GM12878 (cell line): ENCODE measurements at regions not wholly inside any gene's neighbourhood (a gene's known extent, or its start where the extent isn't known, plus 50 kb on each side); places are given as distances from the start of the nearest gene placed in this dataset.

Source experiments
- ATAC-seq: fragments of 200-7000 bp; cut with Tn5 transposase; 3 replicates; pipeline ENCODE4 v1.9.1; 2020; ENCODE audit warnings: mild to moderate bottlenecking, moderate library complexity
- BruUV-seq: library from RNA; stranded (reverse); fragments of 400-500 nt; replicated peaks from 2 replicates; lab custom pipeline; 2021; lab: Mats Ljungman, UMichigan
- CTCF ChIA-PET: fragments of 300-600 bp; sonication (Branson Sonifier 250); formaldehyde crosslinking; extraction: SDS; loops from one replicate; lab custom pipeline; 2021; ENCODE audit warnings: inconsistent platforms; lab: Yijun Ruan, JAX
- POLR2A ChIA-PET: fragments of 350-600 bp; formaldehyde crosslinking; extraction: SDS; loops from one replicate; lab custom pipeline; 2021; ENCODE audit warnings: inconsistent platforms; lab: Charles Lee
- RAD21 ChIA-PET: fragments of 300-600 bp; sonication (Branson Sonifier 250); formaldehyde crosslinking; loops from one replicate; lab custom pipeline; 2023; ENCODE audit warnings: antibody characterized with exemption; ENCODE audit not compliant: unreplicated experiment; lab: Charles Lee
- SMC1A ChIA-PET: fragments of 300-600 bp; sonication (Branson Sonifier 250); formaldehyde crosslinking; loops from one replicate; lab custom pipeline; 2023; ENCODE audit not compliant: unreplicated experiment, uncharacterized antibody; lab: Charles Lee
- DNase-seq: peaks from one replicate; pipeline ENCODE4 v3.0.0-alpha.2; 2011; ENCODE audit warnings: low read depth, low spot score
- FAIRE-seq: peaks from 3 replicates; lab custom pipeline; 2011; peaks lifted over from hg19 to GRCh38; lab: Jason Lieb, UNC
- H2AFZ ChIP-seq: 2 replicates; pipeline ENCODE4 v1.6.0; 2011; ENCODE audit warnings: low read depth, low read length, control low read depth; ENCODE audit not compliant: control insufficient read depth
- H3K27ac ChIP-seq: 2 replicates; pipeline ENCODE4 v1.5.1; 2011; ENCODE audit warnings: control low read depth; ENCODE audit not compliant: control insufficient read depth, insufficient read depth
- H3K27me3 ChIP-seq, 2 experiments: replicated peaks in 1 of 2; 2 replicates each; pipeline versions ENCODE4 v1.6.0 to v1.6.1; 2011; ENCODE audit warnings: low read length in 1 of 2; ENCODE audit not compliant: control insufficient read depth in 2 of 2, insufficient read depth in 2 of 2
- H3K36me3 ChIP-seq, 2 experiments: 2 replicates each; pipeline ENCODE4 v1.5.1; 2011; ENCODE audit warnings: low read length in 1 of 2; ENCODE audit not compliant: control insufficient read depth in 2 of 2, insufficient read depth in 2 of 2
- H3K4me1 ChIP-seq: 2 replicates; pipeline ENCODE4 v1.6.1; 2011; ENCODE audit warnings: mild to moderate bottlenecking, low read length, moderate library complexity, mixed read lengths; ENCODE audit not compliant: control insufficient read depth, insufficient read depth
- H3K4me2 ChIP-seq: 2 replicates; pipeline ENCODE4 v1.6.0; 2011; ENCODE audit warnings: control low read depth; ENCODE audit not compliant: control insufficient read depth, insufficient read depth
- H3K4me3 ChIP-seq: fragments of 200-600 bp; sonication (generic); 2 replicates; pipeline ENCODE4 v1.5.1; 2016
- H3K79me2 ChIP-seq: 2 replicates; pipeline ENCODE4 v1.6.0; 2011; ENCODE audit warnings: low read length; ENCODE audit not compliant: control insufficient read depth, insufficient read depth
- H3K9ac ChIP-seq: 2 replicates; pipeline ENCODE4 v1.8.0; 2011; ENCODE audit warnings: low read length, control low read depth, mixed read lengths; ENCODE audit not compliant: control insufficient read depth, insufficient read depth
- H3K9me3 ChIP-seq: replicated peaks from 3 replicates; pipeline ENCODE4 v1.5.1; 2011; ENCODE audit warnings: mild to moderate bottlenecking, low read length; ENCODE audit not compliant: control insufficient read depth, insufficient read depth
- H4K20me1 ChIP-seq: 2 replicates; pipeline ENCODE4 v1.6.0; 2011; ENCODE audit not compliant: control insufficient read depth, insufficient read depth
- ASH2L ChIP-seq: fragments of 300-600, 200-600 bp; sonication (generic); IDR thresholded peaks from 2 replicates; pipeline ENCODE4 v1.6.1; 2017; ENCODE audit warnings: low read depth, mild to moderate bottlenecking, borderline replicate concordance
- ATF7 ChIP-seq: fragments of 450-650 bp; IDR thresholded peaks from 2 replicates; pipeline ENCODE4 v1.6.1; 2016; ENCODE audit warnings: low read depth, mild to moderate bottlenecking
- BACH1 ChIP-seq: fragments of 450-650 bp; IDR thresholded peaks from 2 replicates; pipeline ENCODE4 v1.6.1; 2017; ENCODE audit warnings: mild to moderate bottlenecking, borderline replicate concordance
- CREM ChIP-seq: IDR thresholded peaks from 2 replicates; pipeline ENCODE4 v1.6.1; 2014; ENCODE audit warnings: antibody characterized with exemption, low read depth
- DPF2 ChIP-seq: fragments of 450-650 bp; IDR thresholded peaks from 2 replicates; pipeline ENCODE4 v1.6.1; 2017; ENCODE audit warnings: mild to moderate bottlenecking
- KDM1A ChIP-seq: fragments of 200-600 bp; sonication (generic); IDR thresholded peaks from 2 replicates; pipeline ENCODE4 v1.6.1; 2016; ENCODE audit warnings: borderline replicate concordance
- LARP7 ChIP-seq: fragments of 450-650 bp; IDR thresholded peaks from 2 replicates; pipeline ENCODE4 v1.6.1; 2017; ENCODE audit warnings: mild to moderate bottlenecking
- MTA2 ChIP-seq: fragments of 450-650 bp; IDR thresholded peaks from 2 replicates; pipeline ENCODE4 v1.6.1; 2016; ENCODE audit warnings: low read depth, mild to moderate bottlenecking, moderate library complexity
- NFYB ChIP-seq: IDR thresholded peaks from 2 replicates; pipeline ENCODE4 v1.6.1; 2011; ENCODE audit warnings: low read depth, mild to moderate bottlenecking, low read length, improper control_type of control experiment, moderate library complexity; ENCODE audit not compliant: insufficient read depth
- RAD21 ChIP-seq: IDR thresholded peaks from 2 replicates; pipeline ENCODE4 v1.6.1; 2011; ENCODE audit warnings: mild to moderate bottlenecking, low read depth, low read length, moderate library complexity; ENCODE audit not compliant: insufficient read depth
- RAD51 ChIP-seq: fragments of 450-650 bp; IDR thresholded peaks from 2 replicates; pipeline ENCODE4 v1.6.1; 2016; ENCODE audit warnings: moderate library complexity, mild to moderate bottlenecking, inconsistent platforms
- RBBP5 ChIP-seq: fragments of 200-600 bp; sonication (generic); conservative IDR thresholded peaks from 2 replicates; pipeline ENCODE4 v1.6.1; 2016
- STAT3 ChIP-seq: IDR thresholded peaks from 2 replicates; pipeline ENCODE4 v1.6.1; 2011; ENCODE audit warnings: low read depth, low read length, improper control_type of control experiment
- TARDBP ChIP-seq: IDR thresholded peaks from 2 replicates; pipeline ENCODE4 v1.6.1; 2016; ENCODE audit warnings: borderline replicate concordance
- ZNF217 ChIP-seq: fragments of 450-650 bp; IDR thresholded peaks from 2 replicates; pipeline ENCODE4 v1.6.1; 2017; ENCODE audit warnings: antibody characterized with exemption, mild to moderate bottlenecking
- ZSCAN29 ChIP-seq: fragments of 450-650 bp; IDR thresholded peaks from 2 replicates; pipeline ENCODE4 v1.6.1; 2017; ENCODE audit warnings: mild to moderate bottlenecking, moderate library complexity
- in situ Hi-C: fragments of 300-500 bp; cut with MboI; formaldehyde crosslinking; loops from 9 replicates; pipeline ENCODE4 v1.14.3; 2018; ENCODE audit warnings: mixed read lengths
- intact Hi-C: fragments of 100-400 bp; cut with micrococcal nuclease; formaldehyde crosslinking; loops from one replicate; pipeline ENCODE4 v1.14.2; 2022; ENCODE audit not compliant: unreplicated experiment
- TF ChIP-seq, protein P1 (sequence below): fragments of 150-350 bp; IDR thresholded peaks from 2 replicates; pipeline ENCODE4 v1.6.1; 2016; ENCODE audit warnings: low read depth, low read length
- TF ChIP-seq, protein P2 (sequence below): IDR thresholded peaks from 2 replicates; pipeline ENCODE4 v1.6.1; 2011; ENCODE audit warnings: low read depth, mild to moderate bottlenecking, low read length, moderate library complexity, borderline replicate concordance; ENCODE audit errors: extremely low read depth
- TF ChIP-seq, protein P3 (sequence below): IDR thresholded peaks from 2 replicates; pipeline ENCODE4 v1.6.1; 2011; ENCODE audit warnings: low read depth, low read length, improper control_type of control experiment, borderline replicate concordance

DNA sequence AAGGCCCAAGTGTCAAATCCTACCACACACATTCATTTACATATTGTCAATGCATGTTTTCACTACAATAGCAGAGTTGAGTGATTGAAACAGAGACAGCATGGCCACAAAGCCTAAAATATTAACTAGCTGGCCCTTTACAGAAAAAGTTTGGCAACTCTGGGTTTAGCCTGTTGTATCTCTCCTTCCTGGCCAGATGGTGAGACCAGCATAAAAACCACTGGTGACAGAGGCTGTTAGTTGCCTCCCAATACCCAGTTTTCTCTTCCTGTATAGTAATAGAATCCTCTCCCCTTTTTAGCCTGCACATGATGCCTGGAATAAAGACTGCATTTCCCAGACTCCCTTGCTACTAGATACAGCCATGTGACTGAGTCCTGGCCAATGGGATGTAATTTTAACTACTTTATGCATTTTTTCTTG, 100.0 kb upstream of the TAB2 start:
- FAIRE-seq (peak; percentile 18), DNase-seq (no peak), ATAC-seq (peak; percentile 77)
- intact Hi-C loops, result no loop called here
- RAD21 ChIA-PET, result interaction anchor here (1.0 to 3.8 kb wide), 4 partner anchors 14 to 172 kb away, joined by 3 to 16 read pairs (median 4); no protein-coding TSS in a partner anchor
- Histone ChIP-seq H3K27me3 (no peaks in the 10 kb centered on the region), H3K4me3 (no peak overlapping the region), H3K79me2 (no peaks in the 10 kb centered on the region), H4K20me1 (no peaks in the 10 kb centered on the region), H2AFZ (no peak overlapping the region), H3K36me3 (no peaks in the 10 kb centered on the region), H3K4me2 (no peak overlapping the region), H3K27ac (no peak overlapping the region), H3K9ac (no peak overlapping the region), H3K4me1 (peaks cover 34% of the 10 kb centered on the region), H3K9me3 (no peaks in the 10 kb centered on the region)
- SMC1A ChIA-PET, result interaction anchor here (1.1 to 11.2 kb wide), 12 partner anchors 9 to 214 kb away, joined by 3 to 116 read pairs (median 4); no protein-coding TSS in a partner anchor
- CTCF ChIA-PET, result interaction anchor here (0.6 to 1.4 kb wide), 7 partner anchors 14 to 660 kb away, joined by 3 to 4 read pairs (median 3); no protein-coding TSS in a partner anchor
- POLR2A ChIA-PET, result interaction anchor here (1.5 kb wide), 1 partner anchor 14 kb away, joined by 12 read pairs; no protein-coding TSS in a partner anchor
- in situ Hi-C loops, result no loop called here
- no TSS peak for BruUV-seq
- TF ChIP-seq, protein P1, sequence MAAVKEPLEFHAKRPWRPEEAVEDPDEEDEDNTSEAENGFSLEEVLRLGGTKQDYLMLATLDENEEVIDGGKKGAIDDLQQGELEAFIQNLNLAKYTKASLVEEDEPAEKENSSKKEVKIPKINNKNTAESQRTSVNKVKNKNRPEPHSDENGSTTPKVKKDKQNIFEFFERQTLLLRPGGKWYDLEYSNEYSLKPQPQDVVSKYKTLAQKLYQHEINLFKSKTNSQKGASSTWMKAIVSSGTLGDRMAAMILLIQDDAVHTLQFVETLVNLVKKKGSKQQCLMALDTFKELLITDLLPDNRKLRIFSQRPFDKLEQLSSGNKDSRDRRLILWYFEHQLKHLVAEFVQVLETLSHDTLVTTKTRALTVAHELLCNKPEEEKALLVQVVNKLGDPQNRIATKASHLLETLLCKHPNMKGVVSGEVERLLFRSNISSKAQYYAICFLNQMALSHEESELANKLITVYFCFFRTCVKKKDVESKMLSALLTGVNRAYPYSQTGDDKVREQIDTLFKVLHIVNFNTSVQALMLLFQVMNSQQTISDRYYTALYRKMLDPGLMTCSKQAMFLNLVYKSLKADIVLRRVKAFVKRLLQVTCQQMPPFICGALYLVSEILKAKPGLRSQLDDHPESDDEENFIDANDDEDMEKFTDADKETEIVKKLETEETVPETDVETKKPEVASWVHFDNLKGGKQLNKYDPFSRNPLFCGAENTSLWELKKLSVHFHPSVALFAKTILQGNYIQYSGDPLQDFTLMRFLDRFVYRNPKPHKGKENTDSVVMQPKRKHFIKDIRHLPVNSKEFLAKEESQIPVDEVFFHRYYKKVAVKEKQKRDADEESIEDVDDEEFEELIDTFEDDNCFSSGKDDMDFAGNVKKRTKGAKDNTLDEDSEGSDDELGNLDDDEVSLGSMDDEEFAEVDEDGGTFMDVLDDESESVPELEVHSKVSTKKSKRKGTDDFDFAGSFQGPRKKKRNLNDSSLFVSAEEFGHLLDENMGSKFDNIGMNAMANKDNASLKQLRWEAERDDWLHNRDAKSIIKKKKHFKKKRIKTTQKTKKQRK, result no peak
- TF ChIP-seq, protein P2, sequence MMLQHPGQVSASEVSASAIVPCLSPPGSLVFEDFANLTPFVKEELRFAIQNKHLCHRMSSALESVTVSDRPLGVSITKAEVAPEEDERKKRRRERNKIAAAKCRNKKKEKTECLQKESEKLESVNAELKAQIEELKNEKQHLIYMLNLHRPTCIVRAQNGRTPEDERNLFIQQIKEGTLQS, result peak; percentile 74; the same call in 1 of the 2 replicates
- TF ChIP-seq ATF7, result no peak
- TF ChIP-seq CREM, result peak; percentile 21; the same call in 1 of the 2 replicates
- no peak for TF ChIP-seq KDM1A
- TF ChIP-seq ZSCAN29, result no peak
- no peak for TF ChIP-seq DPF2
- no peak for TF ChIP-seq RAD21
- peak; percentile 52; the same call in 1 of the 2 replicates for TF ChIP-seq NFYB
- TF ChIP-seq RBBP5, result no peak
- no peak for TF ChIP-seq ASH2L
- no peak for TF ChIP-seq LARP7
- TF ChIP-seq BACH1, result no peak
- no peak for TF ChIP-seq TARDBP
- no peak for TF ChIP-seq STAT3
- no peak for TF ChIP-seq MTA2
- TF ChIP-seq RAD51, result peak; percentile 87
- TF ChIP-seq, protein P3, sequence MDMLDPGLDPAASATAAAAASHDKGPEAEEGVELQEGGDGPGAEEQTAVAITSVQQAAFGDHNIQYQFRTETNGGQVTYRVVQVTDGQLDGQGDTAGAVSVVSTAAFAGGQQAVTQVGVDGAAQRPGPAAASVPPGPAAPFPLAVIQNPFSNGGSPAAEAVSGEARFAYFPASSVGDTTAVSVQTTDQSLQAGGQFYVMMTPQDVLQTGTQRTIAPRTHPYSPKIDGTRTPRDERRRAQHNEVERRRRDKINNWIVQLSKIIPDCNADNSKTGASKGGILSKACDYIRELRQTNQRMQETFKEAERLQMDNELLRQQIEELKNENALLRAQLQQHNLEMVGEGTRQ, result peak; percentile 61; the same call in 1 of the 2 replicates
- no peak for TF ChIP-seq ZNF217
